ENCODE measurements at regions not wholly inside any gene's neighbourhood (a gene's known extent, or its start where the extent isn't known, plus 50 kb on each side); places are given as distances from the start of the nearest gene placed in this dataset.

DNA sequence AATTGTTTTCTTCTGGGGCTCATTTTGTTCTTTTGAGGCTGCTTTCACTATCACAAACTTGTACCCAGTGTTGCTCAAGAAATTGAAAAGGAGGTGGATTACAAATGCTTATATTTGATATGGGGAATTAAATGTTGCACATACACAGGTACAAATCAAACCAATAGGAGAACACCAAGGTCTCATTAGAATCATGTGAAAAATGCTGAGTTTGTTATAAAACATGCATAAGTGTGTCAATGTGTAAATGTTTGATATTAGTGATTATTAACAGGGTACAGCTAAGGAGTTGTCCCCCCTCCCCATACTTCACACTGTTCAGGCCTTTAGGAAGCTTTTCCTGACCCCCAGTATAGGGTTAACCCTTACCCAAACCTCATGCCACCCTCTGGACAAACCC is 971.2 kb upstream of the SEL1L start:
- Histone ChIP-seq H4K20me1 (ENCODE audit: insufficient read depth, low read length) (no peaks in the 10 kb centered on the region), H3K4me2 (ENCODE audit: low read length) (no peak overlapping the region), H3K4me3 (ENCODE audit: low read depth, low read length, poor library complexity, severe bottlenecking) (no peak overlapping the region), H3F3A (ENCODE audit: insufficient read depth, low read length) (no peaks in the 10 kb centered on the region), H3K9me3 (ENCODE audit: low read length) (no peaks in the 10 kb centered on the region), H3K27me3 (ENCODE audit: insufficient read depth, low read length) (no peaks in the 10 kb centered on the region), H3K9ac (ENCODE audit: low read length) (no peak overlapping the region), H3K27ac (ENCODE audit: low read depth, low read length, poor library complexity, severe bottlenecking) (no peak overlapping the region), H2AFZ (ENCODE audit: low read length) (no peak overlapping the region), H3K9me2 (ENCODE audit: low read depth, low read length) (no peaks in the 10 kb centered on the region), H3K79me2 (ENCODE audit: insufficient read depth, low read length) (no peaks in the 10 kb centered on the region), H3K4me1 (ENCODE audit: insufficient read depth, low read length, severe bottlenecking) (no peaks in the 10 kb centered on the region), H3K36me3 (ENCODE audit: insufficient read depth, low read length) (no peaks in the 10 kb centered on the region)
- no peak for TF ChIP-seq EZH2 (IDR thresholded peaks at IDR 0.05; ENCODE audit: borderline replicate concordance, low read length)

DNA sequence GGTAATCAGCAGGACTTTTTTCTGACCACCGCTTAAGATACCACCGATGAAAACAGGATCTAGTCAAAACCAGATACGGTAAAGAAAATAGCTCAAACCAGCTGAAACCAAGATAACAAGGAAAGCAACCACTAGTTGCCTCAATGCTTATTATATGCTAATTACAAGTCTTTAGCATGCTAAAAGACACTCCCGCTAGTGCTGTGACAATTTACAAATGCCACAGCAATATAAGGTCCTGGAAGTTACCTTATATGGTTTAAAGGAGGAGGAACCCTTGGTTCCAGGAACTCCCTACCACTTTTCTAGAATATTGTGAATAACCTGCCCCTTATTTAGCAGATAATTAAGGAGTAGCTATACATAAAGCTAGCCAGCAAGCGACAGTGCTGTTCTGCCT is 976.4 kb upstream of the SEL1L start:
- no peak overlapping the region for H3K4me2 ChIP-seq (ENCODE audit: low read length)
- no peaks in the 10 kb centered on the region for H4K20me1 ChIP-seq (ENCODE audit: insufficient read depth, low read length)
- H3K9ac ChIP-seq (ENCODE audit: low read length), result no peak overlapping the region
- H3K4me3 ChIP-seq (ENCODE audit: low read depth, low read length, poor library complexity, severe bottlenecking), result no peak overlapping the region
- H3K9me2 ChIP-seq (ENCODE audit: low read depth, low read length), result no peaks in the 10 kb centered on the region
- no peaks in the 10 kb centered on the region for H3K27me3 ChIP-seq (ENCODE audit: insufficient read depth, low read length)
- TF ChIP-seq, protein P1, sequence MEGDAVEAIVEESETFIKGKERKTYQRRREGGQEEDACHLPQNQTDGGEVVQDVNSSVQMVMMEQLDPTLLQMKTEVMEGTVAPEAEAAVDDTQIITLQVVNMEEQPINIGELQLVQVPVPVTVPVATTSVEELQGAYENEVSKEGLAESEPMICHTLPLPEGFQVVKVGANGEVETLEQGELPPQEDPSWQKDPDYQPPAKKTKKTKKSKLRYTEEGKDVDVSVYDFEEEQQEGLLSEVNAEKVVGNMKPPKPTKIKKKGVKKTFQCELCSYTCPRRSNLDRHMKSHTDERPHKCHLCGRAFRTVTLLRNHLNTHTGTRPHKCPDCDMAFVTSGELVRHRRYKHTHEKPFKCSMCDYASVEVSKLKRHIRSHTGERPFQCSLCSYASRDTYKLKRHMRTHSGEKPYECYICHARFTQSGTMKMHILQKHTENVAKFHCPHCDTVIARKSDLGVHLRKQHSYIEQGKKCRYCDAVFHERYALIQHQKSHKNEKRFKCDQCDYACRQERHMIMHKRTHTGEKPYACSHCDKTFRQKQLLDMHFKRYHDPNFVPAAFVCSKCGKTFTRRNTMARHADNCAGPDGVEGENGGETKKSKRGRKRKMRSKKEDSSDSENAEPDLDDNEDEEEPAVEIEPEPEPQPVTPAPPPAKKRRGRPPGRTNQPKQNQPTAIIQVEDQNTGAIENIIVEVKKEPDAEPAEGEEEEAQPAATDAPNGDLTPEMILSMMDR (IDR thresholded peaks at IDR 0.05; ENCODE audit: low read length), result no peak
- no peak for TF ChIP-seq EZH2 (IDR thresholded peaks at IDR 0.05; ENCODE audit: borderline replicate concordance, low read length)
- no peaks in the 10 kb centered on the region for H3K4me1 ChIP-seq (ENCODE audit: insufficient read depth, low read length, severe bottlenecking)
- no peak overlapping the region for H3K27ac ChIP-seq (ENCODE audit: low read depth, low read length, poor library complexity, severe bottlenecking)
- H3K36me3 ChIP-seq (ENCODE audit: insufficient read depth, low read length), result no peaks in the 10 kb centered on the region
- H3F3A ChIP-seq (ENCODE audit: insufficient read depth, low read length), result no peaks in the 10 kb centered on the region
- H3K79me2 ChIP-seq (ENCODE audit: insufficient read depth, low read length), result no peaks in the 10 kb centered on the region
- H3K9me3 ChIP-seq (ENCODE audit: low read length), result no peaks in the 10 kb centered on the region
- no peak overlapping the region for H2AFZ ChIP-seq (ENCODE audit: low read length)

DNA sequence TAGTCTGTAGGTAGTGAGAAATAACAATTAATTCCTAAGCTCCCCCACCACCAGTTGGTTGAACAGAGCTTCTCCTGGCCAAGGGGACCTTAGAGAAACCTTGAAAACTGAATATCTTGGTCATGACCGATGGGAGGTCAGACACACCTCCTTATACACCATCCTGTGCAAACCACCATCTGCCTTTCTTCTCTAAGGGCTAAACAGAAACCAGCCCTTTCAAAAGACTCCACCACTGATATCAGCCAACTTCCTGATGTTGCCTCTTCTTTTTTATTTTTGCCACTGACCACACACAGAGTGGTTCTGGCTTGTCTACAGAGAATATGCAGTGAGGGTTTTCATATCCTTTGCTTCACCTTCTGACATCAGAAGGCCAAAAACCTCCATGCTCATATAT is 977.7 kb upstream of the SEL1L start:
- no peaks in the 10 kb centered on the region for H3K4me1 ChIP-seq (ENCODE audit: insufficient read depth, low read length, severe bottlenecking)
- H3K79me2 ChIP-seq (ENCODE audit: insufficient read depth, low read length), result no peaks in the 10 kb centered on the region
- H3K4me2 ChIP-seq (ENCODE audit: low read length), result no peak overlapping the region
- H3K4me3 ChIP-seq (ENCODE audit: low read depth, low read length, poor library complexity, severe bottlenecking), result no peak overlapping the region
- H4K20me1 ChIP-seq (ENCODE audit: insufficient read depth, low read length), result no peaks in the 10 kb centered on the region
- no peaks in the 10 kb centered on the region for H3K27me3 ChIP-seq (ENCODE audit: insufficient read depth, low read length)
- no peaks in the 10 kb centered on the region for H3F3A ChIP-seq (ENCODE audit: insufficient read depth, low read length)
- H3K9ac ChIP-seq (ENCODE audit: low read length), result no peak overlapping the region
- no peak overlapping the region for H2AFZ ChIP-seq (ENCODE audit: low read length)
- no peaks in the 10 kb centered on the region for H3K9me3 ChIP-seq (ENCODE audit: low read length)
- no peak overlapping the region for H3K27ac ChIP-seq (ENCODE audit: low read depth, low read length, poor library complexity, severe bottlenecking)
- TF ChIP-seq, protein P1 (IDR thresholded peaks at IDR 0.05; ENCODE audit: low read length), result no peak
- no peak for TF ChIP-seq EZH2 (IDR thresholded peaks at IDR 0.05; ENCODE audit: borderline replicate concordance, low read length)
- H3K36me3 ChIP-seq (ENCODE audit: insufficient read depth, low read length), result no peaks in the 10 kb centered on the region
- no peaks in the 10 kb centered on the region for H3K9me2 ChIP-seq (ENCODE audit: low read depth, low read length)

DNA sequence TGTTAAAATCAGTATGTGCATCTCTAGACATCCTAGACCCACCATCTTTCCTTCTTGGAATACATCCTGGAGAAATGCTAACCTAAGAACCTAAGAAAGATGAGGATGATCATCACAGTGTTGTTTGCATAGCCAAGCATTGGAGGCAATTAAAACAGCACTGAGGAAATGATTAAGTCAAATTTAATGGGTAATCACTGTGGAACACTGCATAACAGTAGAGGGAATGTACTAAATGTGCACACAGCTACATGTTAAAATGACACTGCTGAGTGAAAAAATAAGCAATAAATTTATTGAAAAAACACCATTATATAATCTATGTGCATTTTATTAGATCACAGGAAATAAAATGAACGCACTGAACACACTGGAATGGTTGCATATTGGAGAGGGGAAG is 987.1 kb upstream of the SEL1L start:
- no peak overlapping the region for H3K4me3 ChIP-seq (ENCODE audit: low read depth, low read length, poor library complexity, severe bottlenecking)
- H3K9me3 ChIP-seq (ENCODE audit: low read length), result no peaks in the 10 kb centered on the region
- no peaks in the 10 kb centered on the region for H3K79me2 ChIP-seq (ENCODE audit: insufficient read depth, low read length)
- TF ChIP-seq EZH2 (IDR thresholded peaks at IDR 0.05; ENCODE audit: borderline replicate concordance, low read length), result no peak
- TF ChIP-seq, protein P1 (IDR thresholded peaks at IDR 0.05; ENCODE audit: low read length), result no peak
- H3K27me3 ChIP-seq (ENCODE audit: insufficient read depth, low read length), result no peaks in the 10 kb centered on the region
- no peak overlapping the region for H3K27ac ChIP-seq (ENCODE audit: low read depth, low read length, poor library complexity, severe bottlenecking)
- H3K9ac ChIP-seq (ENCODE audit: low read length), result no peak overlapping the region
- H3K4me1 ChIP-seq (ENCODE audit: insufficient read depth, low read length, severe bottlenecking), result no peaks in the 10 kb centered on the region
- no peaks in the 10 kb centered on the region for H3K36me3 ChIP-seq (ENCODE audit: insufficient read depth, low read length)
- no peaks in the 10 kb centered on the region for H3K9me2 ChIP-seq (ENCODE audit: low read depth, low read length)
- no peak overlapping the region for H2AFZ ChIP-seq (ENCODE audit: low read length)
- no peaks in the 10 kb centered on the region for H4K20me1 ChIP-seq (ENCODE audit: insufficient read depth, low read length)
- no peak overlapping the region for H3K4me2 ChIP-seq (ENCODE audit: low read length)
- no peaks in the 10 kb centered on the region for H3F3A ChIP-seq (ENCODE audit: insufficient read depth, low read length)
